Esophagus muscularis mucosa (tissue), 4 donors: ENCODE measurements at regions not wholly inside any gene's neighbourhood (a gene's known extent, or its start where the extent isn't known, plus 50 kb on each side); places are given as distances from the start of the nearest gene placed in this dataset.

Source experiments
- CTCF ChIP-seq, 3 experiments: fragments of 200-600 bp in 2 of 3; fragments of 450-650 bp in 1 of 3; sonication (generic) in 2 of 3; IDR thresholded peaks; one replicate each; pipeline ENCODE4 v1.5.1; 2017 to 2019; ENCODE audit warnings: antibody characterized with exemption in 3 of 3, mild to moderate bottlenecking in 2 of 3, moderate library complexity in 1 of 3
- EP300 ChIP-seq: sonication (generic); formaldehyde crosslinking; IDR thresholded peaks from one replicate; pipeline ENCODE4 v1.6.1; 2017; ENCODE audit warnings: antibody characterized with exemption
- POLR2A ChIP-seq: fragments of 450-650 bp; IDR thresholded peaks from one replicate; pipeline ENCODE4 v1.6.1; 2017; ENCODE audit warnings: antibody characterized with exemption, moderate library complexity, mild to moderate bottlenecking, low read depth
- POLR2AphosphoS5 ChIP-seq, 2 donors: sonication (generic); formaldehyde crosslinking; IDR thresholded peaks; one replicate each; pipeline ENCODE4 v1.6.1; 2017; ENCODE audit warnings: antibody characterized with exemption in 2 of 2

GRCh38 chr17:27009087-27009486, 284.8 kb upstream of the WSB1 start:
- TF ChIP-seq CTCF (IDR thresholded peaks at IDR 0.05), result no peak
- no peak for TF ChIP-seq POLR2AphosphoS5 (IDR thresholded peaks at IDR 0.05)
- no peak for TF ChIP-seq EP300
- no peak for TF ChIP-seq POLR2A
